ENCODE measurements at regions not wholly inside any gene's neighbourhood (a gene's known extent, or its start where the extent isn't known, plus 50 kb on each side); places are given as distances from the start of the nearest gene placed in this dataset.

- in situ Hi-C loops (cut with HindIII; ENCODE audit: extremely low pct_ligation_motif_present, low pct_unique_long_range_greater_than_20kb) (no loop called here), intact Hi-C loops (cut with micrococcal nuclease; ENCODE audit: unreplicated experiment) (no loop called here)
- Histone ChIP-seq H3K4me2 (ENCODE audit: low read depth, low read length) (no peak overlapping the region), H2AFZ (ENCODE audit: low read length) (no peak overlapping the region), H3K79me2 (ENCODE audit: insufficient read depth, low read length) (no peaks in the 10 kb centered on the region), H4K20me1 (ENCODE audit: insufficient read depth, low read length) (no peaks in the 10 kb centered on the region), H3K36me3 (replicated peaks in 1 of 2; ENCODE audit: control insufficient read depth in 1 of 2, insufficient read depth in 2 of 2, low read length in 2 of 2) (no peaks in the 10 kb centered on the region), H3K27me3 (ENCODE audit: control insufficient read depth in 1 of 2, insufficient read depth in 2 of 2, low read length in 2 of 2) (no peaks in the 10 kb centered on the region), H3K9ac (ENCODE audit: insufficient read depth, low read depth, low read length) (no peak overlapping the region), H3K4me1 (ENCODE audit: insufficient read depth, low read length) (peaks cover 2% of the 10 kb centered on the region; the same call in 1 of the 2 replicates), H3K4me3 (replicated peaks in 1 of 3; ENCODE audit: insufficient read depth in 1 of 3, low read depth in 2 of 3, low read length in 3 of 3) (no peak overlapping the region), H3K9me3 (ENCODE audit: low read length) (no peaks in the 10 kb centered on the region), H3K27ac (ENCODE audit: extremely low read length, insufficient read depth, low read length) (no peak overlapping the region)
- no peak for ATAC-seq
- DNase-seq (ENCODE audit: low spot score), result no peak
- WGBS (ENCODE audit: low lambda C conversion rate), result 0% methylated on average over 1 of the region's 1 CpG
- FAIRE-seq, result no peak
- ChIA-PET POLR2A (no interaction called here), CTCF (ENCODE audit: low intra/inter-chr PET ratio, low total read pairs) (no interaction called here)
- no TSS peak for BruUV-seq (replicated peaks)
- TF ChIP-seq, protein P1, sequence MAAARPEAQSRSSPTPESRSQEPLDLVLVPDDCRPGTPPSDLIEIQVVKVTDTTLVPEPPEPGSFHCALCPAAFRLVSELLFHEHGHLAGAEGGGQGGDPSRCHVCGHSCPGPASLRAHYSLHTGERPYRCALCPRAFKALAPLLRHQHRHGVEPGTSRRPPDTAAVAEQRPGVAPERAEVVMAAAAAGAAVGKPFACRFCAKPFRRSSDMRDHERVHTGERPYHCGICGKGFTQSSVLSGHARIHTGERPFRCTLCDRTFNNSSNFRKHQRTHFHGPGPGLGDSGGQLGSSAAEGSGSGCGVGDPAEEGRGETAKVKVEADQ (CRISPR knock-in tag; IDR thresholded peaks at IDR 0.05; ENCODE audit: borderline replicate concordance), result no peak
- TF ChIP-seq ZNF263 (CRISPR knock-in tag; IDR thresholded peaks at IDR 0.05) (no peak), ZBTB2 (CRISPR knock-in tag; IDR thresholded peaks at IDR 0.05; ENCODE audit: low read depth) (no peak), ARNT (IDR thresholded peaks at IDR 0.05) (no peak), CBFB (CRISPR knock-in tag; IDR thresholded peaks at IDR 0.05) (no peak), ZNF737 (CRISPR knock-in tag; IDR thresholded peaks at IDR 0.05; ENCODE audit: borderline replicate concordance) (no peak), TGIF2 (CRISPR knock-in tag; IDR thresholded peaks at IDR 0.05) (no peak), MBD4 (IDR thresholded peaks at IDR 0.05; ENCODE audit: borderline replicate concordance, low read length) (no peak), ZNF264 (CRISPR knock-in tag; IDR thresholded peaks at IDR 0.05) (no peak), ZNF598 (CRISPR knock-in tag; IDR thresholded peaks at IDR 0.05; ENCODE audit: borderline replicate concordance) (no peak), RBFOX2 (IDR thresholded peaks at IDR 0.05; ENCODE audit: low read depth, low read length) (no peak), TFE3 (CRISPR knock-in tag; IDR thresholded peaks at IDR 0.05) (no peak), NFE2L2 (IDR thresholded peaks at IDR 0.05; ENCODE audit: low read length) (no peak)
- TF ChIP-seq, protein P2, sequence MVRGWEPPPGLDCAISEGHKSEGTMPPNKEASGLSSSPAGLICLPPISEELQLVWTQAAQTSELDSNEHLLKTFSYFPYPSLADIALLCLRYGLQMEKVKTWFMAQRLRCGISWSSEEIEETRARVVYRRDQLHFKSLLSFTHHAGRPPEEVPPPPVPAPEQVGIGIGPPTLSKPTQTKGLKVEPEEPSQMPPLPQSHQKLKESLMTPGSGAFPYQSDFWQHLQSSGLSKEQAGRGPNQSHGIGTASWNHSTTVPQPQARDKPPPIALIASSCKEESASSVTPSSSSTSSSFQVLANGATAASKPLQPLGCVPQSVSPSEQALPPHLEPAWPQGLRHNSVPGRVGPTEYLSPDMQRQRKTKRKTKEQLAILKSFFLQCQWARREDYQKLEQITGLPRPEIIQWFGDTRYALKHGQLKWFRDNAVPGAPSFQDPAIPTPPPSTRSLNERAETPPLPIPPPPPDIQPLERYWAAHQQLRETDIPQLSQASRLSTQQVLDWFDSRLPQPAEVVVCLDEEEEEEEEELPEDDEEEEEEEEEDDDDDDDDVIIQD (CRISPR knock-in tag; IDR thresholded peaks at IDR 0.05; ENCODE audit: low read depth), result no peak
- TF ChIP-seq, protein P3, sequence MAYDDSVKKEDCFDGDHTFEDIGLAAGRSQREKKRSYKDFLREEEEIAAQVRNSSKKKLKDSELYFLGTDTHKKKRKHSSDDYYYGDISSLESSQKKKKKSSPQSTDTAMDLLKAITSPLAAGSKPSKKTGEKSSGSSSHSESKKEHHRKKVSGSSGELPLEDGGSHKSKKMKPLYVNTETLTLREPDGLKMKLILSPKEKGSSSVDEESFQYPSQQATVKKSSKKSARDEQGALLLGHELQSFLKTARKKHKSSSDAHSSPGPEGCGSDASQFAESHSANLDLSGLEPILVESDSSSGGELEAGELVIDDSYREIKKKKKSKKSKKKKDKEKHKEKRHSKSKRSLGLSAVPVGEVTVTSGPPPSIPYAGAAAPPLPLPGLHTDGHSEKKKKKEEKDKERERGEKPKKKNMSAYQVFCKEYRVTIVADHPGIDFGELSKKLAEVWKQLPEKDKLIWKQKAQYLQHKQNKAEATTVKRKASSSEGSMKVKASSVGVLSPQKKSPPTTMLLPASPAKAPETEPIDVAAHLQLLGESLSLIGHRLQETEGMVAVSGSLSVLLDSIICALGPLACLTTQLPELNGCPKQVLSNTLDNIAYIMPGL (CRISPR knock-in tag; IDR thresholded peaks at IDR 0.05; ENCODE audit: borderline replicate concordance in 1 of 2, low read depth in 1 of 2), result no peak
- TF ChIP-seq, protein P4, sequence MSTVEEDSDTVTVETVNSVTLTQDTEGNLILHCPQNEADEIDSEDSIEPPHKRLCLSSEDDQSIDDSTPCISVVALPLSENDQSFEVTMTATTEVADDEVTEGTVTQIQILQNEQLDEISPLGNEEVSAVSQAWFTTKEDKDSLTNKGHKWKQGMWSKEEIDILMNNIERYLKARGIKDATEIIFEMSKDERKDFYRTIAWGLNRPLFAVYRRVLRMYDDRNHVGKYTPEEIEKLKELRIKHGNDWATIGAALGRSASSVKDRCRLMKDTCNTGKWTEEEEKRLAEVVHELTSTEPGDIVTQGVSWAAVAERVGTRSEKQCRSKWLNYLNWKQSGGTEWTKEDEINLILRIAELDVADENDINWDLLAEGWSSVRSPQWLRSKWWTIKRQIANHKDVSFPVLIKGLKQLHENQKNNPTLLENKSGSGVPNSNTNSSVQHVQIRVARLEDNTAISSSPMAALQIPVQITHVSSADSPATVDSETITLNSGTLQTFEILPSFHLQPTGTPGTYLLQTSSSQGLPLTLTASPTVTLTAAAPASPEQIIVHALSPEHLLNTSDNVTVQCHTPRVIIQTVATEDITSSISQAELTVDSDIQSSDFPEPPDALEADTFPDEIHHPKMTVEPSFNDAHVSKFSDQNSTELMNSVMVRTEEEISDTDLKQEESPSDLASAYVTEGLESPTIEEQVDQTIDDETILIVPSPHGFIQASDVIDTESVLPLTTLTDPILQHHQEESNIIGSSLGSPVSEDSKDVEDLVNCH (CRISPR knock-in tag; IDR thresholded peaks at IDR 0.05), result no peak
These were observed 254.2 kb upstream of the SORL1-AS1 start for GRCh38 chr11:121706884-121707420.

Measured in HepG2 (cell line).